ENCODE measurements at regions not wholly inside any gene's neighbourhood (a gene's known extent, or its start where the extent isn't known, plus 50 kb on each side); places are given as distances from the start of the nearest gene placed in this dataset.

DNA sequence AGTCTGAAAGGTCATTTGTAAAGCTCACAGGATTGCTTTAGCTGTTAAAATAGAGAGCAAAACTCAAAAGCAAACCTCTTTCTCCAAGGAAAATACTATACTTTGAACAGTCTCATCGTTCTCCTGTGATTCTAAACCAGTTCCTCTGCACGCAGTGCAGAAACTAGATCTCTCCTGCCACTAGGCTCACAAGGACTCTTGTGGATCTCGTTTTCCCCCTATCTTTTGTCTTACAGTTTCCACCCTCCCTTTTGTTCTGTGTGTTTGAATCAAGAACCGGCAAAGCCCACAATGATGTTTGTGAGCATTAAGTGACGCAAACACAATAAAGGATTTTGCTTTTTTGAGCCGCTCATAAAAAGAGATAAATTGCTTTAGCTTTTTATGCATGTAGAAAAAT is 1103.5 kb upstream of the RBFOX1 start:
- Histone ChIP-seq H2AK5ac (ENCODE audit: low read depth, low read length) (no peak overlapping the region), H3K9ac (ENCODE audit: low read depth, low read length) (no peak overlapping the region), H3K23ac (ENCODE audit: low read depth, low read length) (no peak overlapping the region), H3K56ac (ENCODE audit: extremely low read depth, insufficient read depth, low read length) (no peak overlapping the region), H4K8ac (ENCODE audit: low read depth in 2 of 2, low read length in 2 of 2) (no peak overlapping the region), H3K4me3 (ENCODE audit: insufficient read depth, low read depth, low read length) (no peak overlapping the region), H2BK20ac (ENCODE audit: low read depth, low read length) (no peak overlapping the region), H3K4ac (ENCODE audit: low read depth, low read length) (no peak overlapping the region), H2BK15ac (ENCODE audit: low read depth, low read length) (no peak overlapping the region), H4K20me1 (ENCODE audit: insufficient read depth, low read length) (no peaks in the 10 kb centered on the region), H2AFZ (replicated peaks; ENCODE audit: low read length, poor library complexity) (no peak overlapping the region), H3K4me2 (ENCODE audit: low read depth, low read length) (no peak overlapping the region), H3K9me3 (ENCODE audit: control insufficient read depth, insufficient read depth, low read length) (peaks cover 19% of the 10 kb centered on the region), H2BK120ac (ENCODE audit: low read depth, low read length) (no peak overlapping the region), H4K5ac (ENCODE audit: low read depth, low read length) (no peak overlapping the region), H2AK9ac (replicated peaks; ENCODE audit: low read depth, low read length, poor library complexity) (no peak overlapping the region), H3K9me1 (ENCODE audit: insufficient read depth, low read length) (no peaks in the 10 kb centered on the region), H3K14ac (replicated peaks; ENCODE audit: low read depth, low read length) (no peak overlapping the region), H3K18ac (ENCODE audit: low read depth, low read length) (no peak overlapping the region), H3K27ac (ENCODE audit: insufficient read depth, low read length) (no peak overlapping the region), H4K91ac (ENCODE audit: insufficient read depth, low read depth, low read length) (no peak overlapping the region), H2BK5ac (ENCODE audit: low read depth, low read length, poor library complexity, severe bottlenecking) (no peak overlapping the region), H3K36me3 (ENCODE audit: control insufficient read depth, insufficient read depth, low read length) (no peaks in the 10 kb centered on the region), H3K79me1 (ENCODE audit: low read depth in 1 of 2, low read length in 2 of 2) (no peaks in the 10 kb centered on the region), H3K27me3 (ENCODE audit: control insufficient read depth, insufficient read depth, low read length) (no peaks in the 10 kb centered on the region), H3K4me1 (ENCODE audit: control insufficient read depth, insufficient read depth, low read length) (no peaks in the 10 kb centered on the region)
- POLR2A ChIA-PET (ENCODE audit: unreplicated experiment), result no interaction called here
- no peak for DNase-seq
- WGBS, 2 experiments (ENCODE audit: extremely low coverage in 2 of 2, insufficient read length in 1 of 2), result no CpG with 5 or more reads among the region's 6 CpGs
- ATAC-seq (ENCODE audit: low read depth), result no peak
- BruUV-seq (replicated peaks), result no TSS peak
- in situ Hi-C loops (cut with MboI; ENCODE audit: low sequenced_read_pairs) (no loop called here), intact Hi-C loops (cut with micrococcal nuclease) (no loop called here), dilution Hi-C loops (cut with HindIII; ENCODE audit: low sequenced_read_pairs, unreplicated experiment) (no loop called here)
- no peak for TF ChIP-seq BHLHE40 (IDR thresholded peaks at IDR 0.05; ENCODE audit: low read depth, low read length)
- CTCF ChIA-PET, result no interaction called here
